MCF 10A (cell line): ENCODE measurements at regions not wholly inside any gene's neighbourhood (a gene's known extent, or its start where the extent isn't known, plus 50 kb on each side); places are given as distances from the start of the nearest gene placed in this dataset.

Source experiments
- BruUV-seq: library from RNA; stranded (reverse); fragments of 400-500 nt; replicated peaks from 2 replicates; lab custom pipeline; 2021; lab: Mats Ljungman, UMichigan
- CTCF ChIA-PET: fragments of 300-600 bp; sonication (Branson Sonifier 250); formaldehyde crosslinking; extraction: SDS; loops from one replicate; lab custom pipeline; 2021; ENCODE audit warnings: antibody characterized with exemption, inconsistent platforms; lab: Yijun Ruan, JAX
- POLR2A ChIA-PET: fragments of 300-600, 350-650 bp; sonication (Branson Sonifier 250); formaldehyde crosslinking; extraction: SDS; loops from one replicate; lab custom pipeline; 2020; ENCODE audit warnings: antibody characterized with exemption, inconsistent platforms; lab: Yijun Ruan, JAX
- DNase-seq: peaks from one replicate; pipeline ENCODE4 v3.0.0-alpha.2; 2018; ENCODE audit not compliant: unreplicated experiment
- H3K27ac Mint-ChIP-seq: one replicate; pipeline ENCODE4 v1.8.0; 2022; ENCODE audit warnings: mild to moderate bottlenecking, low read depth, mixed read lengths; ENCODE audit not compliant: unreplicated experiment
- H3K27me3 Mint-ChIP-seq: one replicate; pipeline ENCODE4 v1.8.0; 2022; ENCODE audit warnings: mixed read lengths; ENCODE audit not compliant: insufficient read depth, unreplicated experiment
- H3K36me3 Mint-ChIP-seq: one replicate; pipeline ENCODE4 v1.8.0; 2022; ENCODE audit warnings: mild to moderate bottlenecking, moderate library complexity, mixed read lengths; ENCODE audit not compliant: insufficient read depth, unreplicated experiment
- H3K4me1 Mint-ChIP-seq: one replicate; pipeline ENCODE4 v1.8.0; 2022; ENCODE audit warnings: mixed read lengths; ENCODE audit not compliant: insufficient read depth, unreplicated experiment
- H3K4me3 Mint-ChIP-seq: one replicate; pipeline ENCODE4 v1.8.0; 2022; ENCODE audit warnings: mild to moderate bottlenecking, moderate library complexity, mixed read lengths; ENCODE audit not compliant: unreplicated experiment
- H3K9me3 Mint-ChIP-seq: one replicate; pipeline ENCODE4 v1.8.0; 2022; ENCODE audit warnings: mixed read lengths; ENCODE audit not compliant: unreplicated experiment
- intact Hi-C: fragments of 100-400 bp; cut with micrococcal nuclease; formaldehyde crosslinking; loops from 2 replicates; pipeline ENCODE4 v1.14.1; 2022
- TF ChIP-seq, protein P1 (sequence below): fragments of 200-600 bp; IDR thresholded peaks from one replicate; pipeline ENCODE4 v1.8.0; 2022; ENCODE audit warnings: antibody characterized with exemption, mild to moderate bottlenecking; ENCODE audit not compliant: unreplicated experiment

DNA sequence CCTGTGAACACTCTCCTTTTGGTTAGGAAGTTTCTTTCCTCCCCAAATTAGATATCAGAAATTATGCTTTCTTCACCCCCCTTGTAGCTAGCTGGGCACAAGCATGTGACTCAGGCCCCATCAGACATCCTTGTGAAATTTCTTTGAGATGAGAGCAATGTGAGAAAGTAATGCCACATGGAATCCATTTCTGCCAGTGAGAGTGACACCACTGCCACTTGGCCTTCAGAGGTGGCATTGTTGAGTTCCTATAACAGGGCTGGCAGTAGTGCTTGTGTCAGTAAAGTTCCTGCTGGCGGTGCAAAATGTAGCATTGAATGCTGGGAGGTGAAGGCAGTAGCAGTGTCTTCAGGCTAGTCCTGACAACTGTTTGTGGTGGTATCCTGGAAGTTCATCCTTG lies 80.7 kb upstream of the ZNF280D start:
- TF ChIP-seq, protein P1, sequence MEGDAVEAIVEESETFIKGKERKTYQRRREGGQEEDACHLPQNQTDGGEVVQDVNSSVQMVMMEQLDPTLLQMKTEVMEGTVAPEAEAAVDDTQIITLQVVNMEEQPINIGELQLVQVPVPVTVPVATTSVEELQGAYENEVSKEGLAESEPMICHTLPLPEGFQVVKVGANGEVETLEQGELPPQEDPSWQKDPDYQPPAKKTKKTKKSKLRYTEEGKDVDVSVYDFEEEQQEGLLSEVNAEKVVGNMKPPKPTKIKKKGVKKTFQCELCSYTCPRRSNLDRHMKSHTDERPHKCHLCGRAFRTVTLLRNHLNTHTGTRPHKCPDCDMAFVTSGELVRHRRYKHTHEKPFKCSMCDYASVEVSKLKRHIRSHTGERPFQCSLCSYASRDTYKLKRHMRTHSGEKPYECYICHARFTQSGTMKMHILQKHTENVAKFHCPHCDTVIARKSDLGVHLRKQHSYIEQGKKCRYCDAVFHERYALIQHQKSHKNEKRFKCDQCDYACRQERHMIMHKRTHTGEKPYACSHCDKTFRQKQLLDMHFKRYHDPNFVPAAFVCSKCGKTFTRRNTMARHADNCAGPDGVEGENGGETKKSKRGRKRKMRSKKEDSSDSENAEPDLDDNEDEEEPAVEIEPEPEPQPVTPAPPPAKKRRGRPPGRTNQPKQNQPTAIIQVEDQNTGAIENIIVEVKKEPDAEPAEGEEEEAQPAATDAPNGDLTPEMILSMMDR, result no peak
- Mint-ChIP-seq H3K4me1 (peaks cover 11% of the 10 kb centered on the region), H3K9me3 (peaks cover 13% of the 10 kb centered on the region), H3K27ac (no peak overlapping the region), H3K4me3 (no peak overlapping the region), H3K27me3 (no peaks in the 10 kb centered on the region), H3K36me3 (no peaks in the 10 kb centered on the region)
- no TSS peak for BruUV-seq
- intact Hi-C loops, result no loop called here
- CTCF ChIA-PET, result interaction anchor here (1.1 to 2.6 kb wide), 2 partner anchors 9 to 10 kb away, joined by 3 to 12 read pairs; no protein-coding TSS in a partner anchor
- POLR2A ChIA-PET, result interaction anchor here (0.9 kb wide), 1 partner anchor 105 kb away, joined by 3 read pairs; the partner anchor contains the start of gene TCF12
- no peak for DNase-seq

DNA sequence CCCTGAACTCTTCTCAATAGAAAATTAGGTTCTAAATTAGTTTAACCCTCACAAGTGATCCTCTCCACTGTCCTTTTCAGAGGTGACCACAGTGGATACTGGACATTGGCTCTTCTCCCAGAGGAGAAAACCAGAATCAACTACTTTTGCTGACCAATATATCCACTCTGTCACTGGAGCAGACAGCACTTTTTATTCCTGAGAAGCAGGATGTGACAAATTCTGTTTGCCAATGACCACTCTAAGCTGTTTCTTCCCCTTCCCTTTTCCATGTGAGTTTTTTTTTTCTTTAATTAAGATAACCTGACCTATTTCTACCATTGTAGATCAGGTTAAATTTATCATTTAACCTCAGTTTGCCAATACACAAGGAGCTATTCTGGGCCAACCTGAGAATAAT lies 79.7 kb upstream of the ZNF280D start:
- Mint-ChIP-seq H3K36me3 (no peaks in the 10 kb centered on the region), H3K4me1 (peaks cover 9% of the 10 kb centered on the region), H3K27me3 (no peaks in the 10 kb centered on the region), H3K9me3 (peaks cover 16% of the 10 kb centered on the region), H3K4me3 (no peak overlapping the region), H3K27ac (no peak overlapping the region)
- TF ChIP-seq, protein P1, result no peak
- POLR2A ChIA-PET, result interaction anchor here (0.8 to 0.9 kb wide), 2 partner anchors 101 to 106 kb away, joined by 3 read pairs; partner anchors contain the start of gene TCF12
- no peak for DNase-seq
- CTCF ChIA-PET, result interaction anchor here (0.7 to 2.6 kb wide), 4 partner anchors 10 to 1574 kb away, joined by 3 to 12 read pairs (median 3); no protein-coding TSS in a partner anchor
- intact Hi-C loops, result no loop called here
- no TSS peak for BruUV-seq

DNA sequence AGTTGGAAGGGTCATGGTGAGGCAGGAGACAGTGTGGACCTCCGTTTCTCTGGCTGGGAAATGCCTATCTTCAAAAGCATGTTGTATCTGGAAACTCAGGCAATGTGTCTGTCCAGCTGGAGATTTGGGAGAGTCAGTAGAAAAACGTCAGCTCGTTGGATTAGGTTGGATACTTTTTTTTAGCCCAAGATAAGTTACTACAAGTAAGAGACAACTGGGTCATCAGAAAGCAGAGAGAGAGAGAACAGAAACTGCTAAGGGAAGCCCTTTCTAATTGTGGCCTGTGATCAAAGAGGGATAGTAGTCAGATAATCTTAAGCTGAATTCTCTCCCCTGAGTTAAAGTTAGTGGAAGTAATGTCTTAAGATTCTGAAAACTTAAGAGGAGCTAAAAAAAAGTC lies 78.9 kb upstream of the ZNF280D start:
- Mint-ChIP-seq H3K4me3 (no peak overlapping the region), H3K27ac (no peak overlapping the region), H3K27me3 (no peaks in the 10 kb centered on the region), H3K36me3 (no peaks in the 10 kb centered on the region), H3K4me1 (peaks cover 4% of the 10 kb centered on the region), H3K9me3 (peaks cover 16% of the 10 kb centered on the region)
- no TSS peak for BruUV-seq
- ChIA-PET CTCF (interaction anchor here (0.7 to 2.6 kb wide), 3 partner anchors 10 to 401 kb away, joined by 3 to 12 read pairs (median 3); no protein-coding TSS in a partner anchor), POLR2A (interaction anchor here (0.7 to 0.8 kb wide), 2 partner anchors 9 to 100 kb away, joined by 3 to 4 read pairs; no protein-coding TSS in a partner anchor)
- TF ChIP-seq, protein P1, result no peak
- DNase-seq, result no peak
- intact Hi-C loops, result no loop called here

DNA sequence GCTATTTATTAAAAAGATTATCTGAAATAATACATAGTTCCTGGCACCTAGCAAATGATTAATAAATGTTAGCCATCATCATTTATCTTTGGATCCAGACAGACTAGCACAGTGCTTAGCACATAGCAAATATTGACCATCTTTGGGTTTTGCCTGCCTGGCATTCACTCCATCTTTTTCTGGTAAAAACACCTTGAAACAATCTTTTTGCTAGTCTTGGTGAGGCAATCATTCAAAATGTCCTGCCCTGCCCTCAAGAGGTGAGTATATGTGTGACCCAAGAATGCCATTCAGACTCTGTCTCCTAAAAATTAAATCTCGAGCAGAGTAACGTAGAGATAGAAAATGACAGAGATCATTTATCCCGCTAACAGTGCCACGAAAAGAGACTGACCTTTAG lies 78.3 kb upstream of the ZNF280D start:
- intact Hi-C loops, result no loop called here
- Mint-ChIP-seq H3K9me3 (peaks cover 16% of the 10 kb centered on the region), H3K4me1 (peaks cover under 1% of the 10 kb centered on the region), H3K36me3 (no peaks in the 10 kb centered on the region), H3K27me3 (no peaks in the 10 kb centered on the region), H3K27ac (no peak overlapping the region), H3K4me3 (no peak overlapping the region)
- POLR2A ChIA-PET, result no interaction called here
- TF ChIP-seq, protein P1, result no peak
- no peak for DNase-seq
- CTCF ChIA-PET, result interaction anchor here (0.7 to 2.6 kb wide), 2 partner anchors 11 to 175 kb away, joined by 3 to 12 read pairs; no protein-coding TSS in a partner anchor
- BruUV-seq, result no TSS peak
